ENCODE measurements at regions not wholly inside any gene's neighbourhood (a gene's known extent, or its start where the extent isn't known, plus 50 kb on each side); places are given as distances from the start of the nearest gene placed in this dataset.

DNA sequence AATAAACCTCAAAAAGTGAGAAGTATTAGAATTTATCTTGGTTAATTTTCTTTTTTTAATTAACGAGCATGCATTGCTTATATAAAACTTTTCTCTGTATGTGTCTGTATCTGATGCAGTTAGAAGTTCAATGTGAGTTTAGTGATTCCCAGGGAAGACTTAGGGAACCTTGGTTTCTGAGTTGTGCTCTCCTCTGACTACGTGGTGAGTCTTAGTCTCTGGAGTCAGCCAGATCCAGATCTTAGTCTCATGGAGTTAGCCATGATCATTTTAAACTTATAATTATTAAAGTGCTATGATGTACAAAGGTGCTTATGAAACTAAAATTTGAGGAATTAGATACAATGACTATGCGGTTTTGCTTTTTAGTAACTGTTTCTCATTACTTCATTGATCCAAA lies 285.3 kb upstream of the DMRT1 start:
- H3K79me2 ChIP-seq (ENCODE audit: insufficient read depth, low read depth): no peaks in the 10 kb centered on the region
- no peaks in the 10 kb centered on the region for H3K36me3 ChIP-seq (ENCODE audit: insufficient read depth)
- H2AFZ ChIP-seq (ENCODE audit: low read depth): no peak overlapping the region
- no peaks in the 10 kb centered on the region for H3K4me1 ChIP-seq (ENCODE audit: low read depth, poor library complexity, severe bottlenecking)
- H3K27me3 ChIP-seq (ENCODE audit: insufficient read depth, low read depth): no peaks in the 10 kb centered on the region
- no peak overlapping the region for H3K4me3 ChIP-seq (IDR thresholded peaks at IDR 0.05; ENCODE audit: insufficient read depth, low read depth, low read length)
- H3K9ac ChIP-seq: no peak overlapping the region
- TF ChIP-seq, protein P1, sequence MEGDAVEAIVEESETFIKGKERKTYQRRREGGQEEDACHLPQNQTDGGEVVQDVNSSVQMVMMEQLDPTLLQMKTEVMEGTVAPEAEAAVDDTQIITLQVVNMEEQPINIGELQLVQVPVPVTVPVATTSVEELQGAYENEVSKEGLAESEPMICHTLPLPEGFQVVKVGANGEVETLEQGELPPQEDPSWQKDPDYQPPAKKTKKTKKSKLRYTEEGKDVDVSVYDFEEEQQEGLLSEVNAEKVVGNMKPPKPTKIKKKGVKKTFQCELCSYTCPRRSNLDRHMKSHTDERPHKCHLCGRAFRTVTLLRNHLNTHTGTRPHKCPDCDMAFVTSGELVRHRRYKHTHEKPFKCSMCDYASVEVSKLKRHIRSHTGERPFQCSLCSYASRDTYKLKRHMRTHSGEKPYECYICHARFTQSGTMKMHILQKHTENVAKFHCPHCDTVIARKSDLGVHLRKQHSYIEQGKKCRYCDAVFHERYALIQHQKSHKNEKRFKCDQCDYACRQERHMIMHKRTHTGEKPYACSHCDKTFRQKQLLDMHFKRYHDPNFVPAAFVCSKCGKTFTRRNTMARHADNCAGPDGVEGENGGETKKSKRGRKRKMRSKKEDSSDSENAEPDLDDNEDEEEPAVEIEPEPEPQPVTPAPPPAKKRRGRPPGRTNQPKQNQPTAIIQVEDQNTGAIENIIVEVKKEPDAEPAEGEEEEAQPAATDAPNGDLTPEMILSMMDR (conservative IDR thresholded peaks at IDR 0.05; ENCODE audit: low read depth, low read length): no peak
- H3K4me2 ChIP-seq: no peak overlapping the region
- H3K27ac ChIP-seq: no peak overlapping the region
- H4K20me1 ChIP-seq (ENCODE audit: insufficient read depth): no peaks in the 10 kb centered on the region

DNA sequence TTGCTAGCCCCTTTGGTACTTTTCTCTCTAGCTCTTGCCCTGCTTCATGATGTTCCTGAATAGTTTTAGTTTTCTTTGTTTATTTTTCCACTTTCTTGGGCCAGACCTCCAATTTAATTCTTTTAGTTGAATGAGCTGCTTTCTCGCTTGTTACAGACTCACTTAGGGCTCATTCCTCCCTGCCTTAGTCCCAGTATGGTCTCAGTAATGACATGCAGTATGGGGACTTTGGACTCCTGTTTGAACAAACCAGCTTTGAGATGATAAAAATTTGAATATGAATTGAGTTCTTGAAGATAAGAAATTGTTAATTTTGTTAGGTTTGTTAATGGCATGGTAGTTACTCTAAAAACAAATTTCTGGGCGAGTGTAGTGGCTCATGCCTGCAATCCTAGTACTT lies 284.8 kb upstream of the DMRT1 start:
- Histone ChIP-seq H4K20me1 (ENCODE audit: insufficient read depth) (no peaks in the 10 kb centered on the region), H3K4me2 (no peak overlapping the region), H3K27me3 (ENCODE audit: insufficient read depth, low read depth) (no peaks in the 10 kb centered on the region), H2AFZ (ENCODE audit: low read depth) (no peak overlapping the region), H3K9ac (no peak overlapping the region), H3K27ac (no peak overlapping the region), H3K4me1 (ENCODE audit: low read depth, poor library complexity, severe bottlenecking) (no peaks in the 10 kb centered on the region), H3K79me2 (ENCODE audit: insufficient read depth, low read depth) (no peaks in the 10 kb centered on the region), H3K36me3 (ENCODE audit: insufficient read depth) (no peaks in the 10 kb centered on the region), H3K4me3 (IDR thresholded peaks at IDR 0.05; ENCODE audit: insufficient read depth, low read depth, low read length) (no peak overlapping the region)
- TF ChIP-seq, protein P1 (conservative IDR thresholded peaks at IDR 0.05; ENCODE audit: low read depth, low read length): no peak

DNA sequence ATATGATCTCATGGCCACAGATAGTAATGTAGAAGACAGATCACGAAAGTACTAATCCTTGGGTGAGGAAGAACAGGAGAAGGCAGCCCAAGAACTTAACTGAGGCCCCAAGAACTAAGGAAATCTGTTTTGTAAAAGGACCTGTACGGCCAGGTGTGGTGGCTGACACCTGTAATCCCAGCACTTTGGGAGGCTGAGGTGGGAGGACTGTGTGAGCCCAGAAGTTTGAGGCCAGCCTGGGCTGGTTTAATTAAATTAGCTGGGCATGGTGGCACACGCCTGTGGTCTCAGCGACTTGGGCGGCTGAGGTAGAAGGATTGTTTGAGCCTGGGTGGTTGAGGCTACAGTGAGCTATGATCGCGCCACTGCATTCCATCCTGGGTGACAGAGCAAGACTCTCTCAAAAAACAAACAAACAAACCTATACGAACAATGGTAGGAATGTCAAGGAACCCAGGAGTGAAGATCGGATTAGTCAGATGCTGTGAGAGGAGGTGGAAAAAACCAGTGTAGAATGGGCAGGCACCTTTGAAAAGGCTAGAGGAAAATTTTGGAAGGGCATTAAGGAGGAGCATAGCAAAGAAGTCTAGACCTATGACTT lies 283.8 kb upstream of the DMRT1 start:
- Histone ChIP-seq H4K20me1 (ENCODE audit: insufficient read depth) (no peaks in the 10 kb centered on the region), H3K4me1 (ENCODE audit: low read depth, poor library complexity, severe bottlenecking) (no peaks in the 10 kb centered on the region), H3K4me2 (no peak overlapping the region), H3K36me3 (ENCODE audit: insufficient read depth) (no peaks in the 10 kb centered on the region), H3K4me3 (IDR thresholded peaks at IDR 0.05; ENCODE audit: insufficient read depth, low read depth, low read length) (no peak overlapping the region), H2AFZ (ENCODE audit: low read depth) (no peak overlapping the region), H3K27ac (no peak overlapping the region), H3K9ac (no peak overlapping the region), H3K27me3 (ENCODE audit: insufficient read depth, low read depth) (no peaks in the 10 kb centered on the region), H3K79me2 (ENCODE audit: insufficient read depth, low read depth) (no peaks in the 10 kb centered on the region)
- TF ChIP-seq, protein P1 (conservative IDR thresholded peaks at IDR 0.05; ENCODE audit: low read depth, low read length): no peak

DNA sequence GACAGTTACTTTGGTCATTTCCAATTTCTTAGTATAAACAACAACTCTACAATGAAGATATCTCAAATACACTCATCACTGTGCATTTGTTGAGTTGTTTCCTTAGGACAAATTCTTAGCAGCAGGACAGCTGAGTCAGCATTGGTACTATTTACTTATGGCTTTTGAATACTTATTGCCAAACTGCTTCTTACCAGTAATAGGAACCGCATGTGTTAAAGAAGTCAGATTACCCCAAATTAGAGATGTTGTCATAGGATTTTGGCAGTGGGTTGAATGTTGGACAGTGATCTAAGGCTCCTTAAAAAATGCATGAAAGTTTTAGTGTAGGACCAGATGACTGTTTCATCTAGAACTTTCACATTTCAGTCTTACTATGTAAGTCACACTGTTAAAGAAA lies 280.1 kb upstream of the DMRT1 start:
- Histone ChIP-seq H3K9ac (no peak overlapping the region), H3K27ac (no peak overlapping the region), H3K79me2 (ENCODE audit: insufficient read depth, low read depth) (no peaks in the 10 kb centered on the region), H3K4me3 (IDR thresholded peaks at IDR 0.05; ENCODE audit: insufficient read depth, low read depth, low read length) (no peak overlapping the region), H3K36me3 (ENCODE audit: insufficient read depth) (no peaks in the 10 kb centered on the region), H3K4me1 (ENCODE audit: low read depth, poor library complexity, severe bottlenecking) (no peaks in the 10 kb centered on the region), H3K27me3 (ENCODE audit: insufficient read depth, low read depth) (no peaks in the 10 kb centered on the region), H4K20me1 (ENCODE audit: insufficient read depth) (no peaks in the 10 kb centered on the region), H2AFZ (ENCODE audit: low read depth) (no peak overlapping the region), H3K4me2 (no peak overlapping the region)
- TF ChIP-seq, protein P1 (conservative IDR thresholded peaks at IDR 0.05; ENCODE audit: low read depth, low read length): no peak

Data from KMS-11 (cell line).